HG02885 (cell line): ENCODE measurements at regions not wholly inside any gene's neighbourhood (a gene's known extent, or its start where the extent isn't known, plus 50 kb on each side); places are given as distances from the start of the nearest gene placed in this dataset.

ENCODE experiments used
- ATAC-seq: cut with Tn5 transposase; IDR thresholded peaks from one replicate; pipeline ENCODE4 v1.9.1; 2021; ENCODE audit warnings: mild to moderate bottlenecking; ENCODE audit not compliant: unreplicated experiment, poor library complexity

DNA sequence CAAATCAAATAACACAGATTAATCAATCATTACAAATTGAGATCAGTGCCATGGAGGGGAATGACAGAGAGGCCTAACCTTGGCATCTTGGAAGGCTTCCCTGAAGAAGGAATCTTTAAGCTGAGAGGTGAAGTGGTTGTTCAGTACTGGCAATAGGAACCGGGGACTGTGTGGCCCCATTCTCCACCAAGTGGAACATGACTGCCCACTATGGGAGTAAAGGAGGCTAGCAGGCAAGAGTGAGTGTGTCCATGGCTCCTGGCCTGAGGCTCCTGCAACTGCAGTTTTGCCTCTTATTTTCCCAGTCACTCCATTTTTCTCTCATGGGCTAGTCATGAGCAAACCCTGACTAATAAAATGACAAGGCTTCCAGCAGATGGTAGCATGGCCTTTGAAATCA lies 112.2 kb upstream of the GJB5 start:
- no peak for ATAC-seq

DNA sequence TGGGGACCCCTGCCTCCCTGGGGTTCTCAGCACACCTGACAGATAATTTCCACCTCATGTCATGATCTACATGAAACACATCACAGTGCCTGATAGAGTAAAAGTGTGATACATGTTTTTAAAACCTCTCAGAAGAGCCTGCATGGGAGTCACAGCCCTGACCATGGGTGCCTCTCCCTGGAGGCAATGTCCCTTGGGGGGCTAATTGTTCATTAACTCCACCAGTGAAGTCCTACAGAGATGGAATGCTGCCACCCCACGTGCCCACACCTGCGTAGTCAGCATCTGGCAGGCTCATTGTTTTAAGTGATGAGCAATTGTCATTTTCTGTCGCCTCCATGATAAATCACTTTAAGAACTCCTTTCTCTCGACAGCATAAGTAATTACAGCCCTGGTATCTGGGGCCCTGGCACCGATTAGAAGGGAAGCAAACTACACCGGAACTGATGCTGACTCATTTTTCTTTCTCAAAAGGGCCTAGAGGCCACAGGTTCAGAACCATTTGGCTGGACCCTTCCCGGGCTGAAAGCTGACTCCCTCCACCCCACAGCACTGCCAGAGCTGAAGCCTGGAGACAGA lies 109.6 kb upstream of the GJB5 start:
- no peak for ATAC-seq

DNA sequence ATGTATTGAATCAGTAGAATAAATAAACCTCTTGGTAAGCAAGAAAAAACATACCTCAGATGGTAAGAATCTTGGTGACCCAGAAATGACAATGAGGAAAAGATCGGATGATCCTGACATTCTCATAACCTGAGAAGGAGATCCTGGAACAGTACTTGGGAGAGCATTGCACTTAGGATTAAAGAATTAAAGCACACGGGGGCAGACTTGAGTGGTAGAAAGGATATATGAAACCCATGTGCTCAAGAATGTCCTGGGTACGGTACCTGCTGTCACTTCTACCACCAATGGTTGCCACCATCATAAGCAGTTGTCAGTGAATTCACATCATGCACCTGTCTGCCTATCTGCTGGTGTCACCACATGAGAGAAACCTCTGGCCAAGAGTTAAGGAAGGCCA lies 108.9 kb upstream of the GJB5 start:
- no peak for ATAC-seq

DNA sequence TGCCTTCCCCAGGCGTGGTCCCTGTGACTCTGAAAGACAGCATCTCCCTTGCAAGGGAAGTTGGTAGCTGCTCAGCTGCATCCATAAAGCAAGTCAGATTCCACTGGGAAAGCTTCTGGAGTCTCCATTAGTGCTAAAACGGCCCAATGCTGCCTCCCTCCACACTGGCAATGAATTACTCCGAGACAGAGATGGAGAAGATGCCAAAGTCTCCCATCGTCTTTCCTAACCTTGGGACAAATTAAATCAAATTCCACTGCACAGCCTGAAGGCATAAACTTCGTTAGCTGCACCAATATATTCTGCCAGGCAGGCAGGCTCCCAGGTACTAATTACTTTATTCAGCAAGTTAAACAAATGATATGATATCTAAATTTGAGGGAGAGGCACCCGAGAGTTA lies 106.3 kb upstream of the GJB5 start:
- no peak for ATAC-seq

DNA sequence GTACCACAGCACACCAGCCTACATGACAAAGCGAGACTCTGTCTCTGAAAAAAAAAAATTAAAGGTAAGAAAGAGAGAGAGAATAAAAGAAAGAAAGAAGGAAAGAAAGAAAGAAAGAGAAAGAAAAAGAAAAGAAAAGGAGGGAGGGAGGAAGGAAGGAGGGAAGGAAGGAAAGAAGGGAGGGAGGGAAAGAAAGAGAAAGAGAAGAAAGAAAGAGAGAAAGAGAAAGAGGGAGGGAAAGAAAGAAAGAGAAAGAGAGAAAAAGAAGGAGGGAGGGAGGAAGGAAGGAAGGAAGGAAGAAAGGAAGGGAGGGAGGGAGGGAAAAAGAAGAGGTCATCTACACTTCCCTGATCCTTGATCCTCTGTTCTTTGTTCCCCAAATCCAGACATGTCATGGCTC lies 104.8 kb upstream of the GJB5 start:
- ATAC-seq: no peak

DNA sequence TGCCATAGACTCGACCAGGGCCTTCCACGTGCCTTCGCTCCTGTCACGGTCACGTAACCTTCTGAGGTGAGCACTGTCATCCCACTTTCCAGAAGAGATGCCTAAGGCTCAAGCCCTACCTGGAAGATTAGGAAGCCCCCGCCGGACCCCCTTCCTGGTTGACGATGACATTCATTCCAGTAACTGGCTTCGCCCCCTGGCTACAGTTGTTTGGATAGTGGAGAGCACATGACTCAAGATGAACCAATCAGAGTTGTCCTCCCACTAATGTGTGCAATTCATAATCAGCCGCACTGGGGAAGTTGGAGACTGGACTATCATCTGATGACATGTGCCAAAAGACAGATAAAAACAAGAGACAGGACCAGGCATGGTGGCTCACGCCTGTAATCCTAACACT lies 104.0 kb upstream of the GJB5 start:
- ATAC-seq: no peak

DNA sequence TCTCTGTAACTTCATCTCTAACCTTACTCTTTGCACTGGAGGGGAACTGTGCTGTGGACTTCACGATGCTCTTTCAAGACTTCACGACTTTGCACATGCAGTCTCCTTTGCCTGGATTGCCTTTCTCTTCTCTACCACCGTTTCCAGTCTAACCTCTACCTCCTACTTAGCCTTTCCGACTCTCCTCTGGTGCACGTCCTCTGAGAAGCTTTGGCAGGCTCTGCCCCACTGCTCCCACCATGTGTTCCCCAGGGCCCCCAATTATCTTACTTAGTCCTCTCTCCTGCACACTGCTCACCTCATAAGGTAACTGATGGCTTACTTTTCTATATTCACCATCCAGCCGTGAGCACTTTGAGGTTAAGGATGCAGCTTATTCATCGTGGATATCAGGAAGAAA lies 101.7 kb upstream of the GJB5 start:
- no peak for ATAC-seq

DNA sequence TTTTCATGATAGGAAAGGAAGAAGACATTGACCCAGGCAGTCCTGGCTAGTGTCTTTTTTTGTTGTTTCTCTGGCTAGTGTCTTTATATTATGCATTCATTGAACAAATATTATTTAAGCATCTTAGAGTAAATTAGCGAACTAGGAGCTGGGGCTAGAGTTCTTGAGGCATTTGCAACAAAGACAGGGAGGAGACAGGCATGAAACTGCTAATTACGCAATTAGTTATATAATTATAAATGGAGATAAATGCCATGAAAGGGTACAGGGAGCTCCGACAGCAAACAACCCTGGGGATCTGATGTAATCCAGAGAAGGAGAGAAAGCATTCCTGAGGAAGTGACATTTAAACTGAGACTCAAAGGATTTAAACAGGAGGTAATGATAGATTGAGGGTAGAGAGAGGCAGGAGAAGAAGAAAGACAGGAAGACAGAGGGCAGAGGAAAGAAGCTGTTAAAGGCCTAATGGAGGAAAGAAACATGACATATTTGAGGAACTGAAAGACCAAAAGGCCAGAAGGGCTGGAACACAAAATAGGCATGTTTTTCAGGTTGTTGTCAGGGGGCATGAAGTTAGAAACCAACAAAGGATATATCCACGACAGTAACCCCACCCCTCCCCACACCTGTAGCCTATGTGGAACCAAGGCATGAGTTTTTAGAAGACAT lies 99.5 kb upstream of the GJB5 start:
- no peak for ATAC-seq

DNA sequence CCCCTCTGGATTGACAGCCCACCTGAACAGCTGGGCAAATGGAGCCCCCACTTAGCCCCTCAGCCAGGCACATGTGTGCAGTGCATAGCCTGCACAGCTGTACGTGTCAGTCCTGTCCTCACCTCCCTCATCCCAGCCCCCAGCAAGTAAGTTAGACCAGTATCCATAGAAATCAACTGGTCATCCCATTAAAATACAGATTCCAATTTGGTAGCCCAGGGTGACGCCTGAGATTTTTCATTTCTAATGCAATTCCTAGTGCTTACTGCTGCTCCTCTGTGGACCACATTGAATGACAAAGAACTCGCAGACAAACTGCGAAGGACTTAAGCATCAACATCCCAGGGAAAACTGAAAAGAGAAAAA lies 99.0 kb upstream of the GJB5 start:
- ATAC-seq: no peak

DNA sequence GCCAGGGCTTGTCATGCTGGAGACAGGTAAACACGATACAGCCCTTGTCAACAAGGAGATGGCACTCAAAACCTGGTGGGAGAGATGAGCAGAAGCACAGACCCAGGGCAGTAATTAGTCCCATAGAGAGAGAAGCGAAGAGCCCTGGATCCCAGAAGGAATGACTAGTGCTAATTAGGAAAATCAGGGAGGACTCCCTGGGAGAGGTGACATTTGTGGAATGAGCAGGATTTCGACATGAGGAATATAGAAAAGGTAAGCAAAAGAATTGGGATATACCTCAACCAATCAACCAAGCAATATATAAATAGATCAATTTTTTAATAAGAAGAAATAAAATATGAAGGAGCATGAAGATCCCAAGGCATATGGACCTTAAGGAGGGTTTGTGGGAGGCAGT lies 98.5 kb upstream of the GJB5 start:
- no peak for ATAC-seq

DNA sequence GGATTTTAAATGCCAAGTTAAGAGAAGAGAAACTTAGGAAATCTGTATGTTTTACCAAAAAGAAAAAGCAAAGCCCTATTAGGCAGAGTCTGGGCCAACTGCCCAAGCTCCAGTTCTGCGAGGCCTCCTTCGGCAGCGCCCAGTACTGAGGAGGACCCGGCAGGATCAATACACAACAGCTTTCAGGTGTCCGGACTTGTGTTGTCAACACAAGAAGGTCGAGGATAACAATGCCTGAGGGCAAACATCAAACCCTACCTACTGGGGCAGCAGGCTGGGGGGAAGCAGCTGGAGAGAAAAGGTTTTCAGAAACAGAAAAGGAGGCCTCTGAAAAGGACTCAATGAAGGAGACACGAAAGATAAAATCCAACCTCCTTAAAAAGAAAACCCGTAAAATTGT lies 98.1 kb upstream of the GJB5 start:
- ATAC-seq: no peak

DNA sequence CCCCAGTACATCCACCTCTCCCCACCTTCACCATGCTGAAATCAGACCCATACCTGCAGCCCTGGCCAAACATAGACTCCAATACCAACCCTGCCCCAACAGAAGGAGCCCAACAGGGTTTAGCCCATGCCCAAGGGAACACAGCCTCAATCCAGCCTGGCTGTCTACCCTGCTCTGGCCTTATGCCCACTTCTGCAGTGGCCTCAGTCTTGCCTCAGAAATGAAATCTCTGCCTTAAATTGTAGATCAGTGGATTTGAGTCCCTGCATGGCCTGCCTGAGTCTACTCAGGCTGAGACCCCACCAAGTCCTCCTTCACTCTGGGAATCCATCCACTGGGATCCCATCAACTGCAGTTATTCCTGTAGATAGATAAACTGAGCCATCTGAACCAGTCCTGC lies 97.6 kb upstream of the GJB5 start:
- no peak for ATAC-seq

DNA sequence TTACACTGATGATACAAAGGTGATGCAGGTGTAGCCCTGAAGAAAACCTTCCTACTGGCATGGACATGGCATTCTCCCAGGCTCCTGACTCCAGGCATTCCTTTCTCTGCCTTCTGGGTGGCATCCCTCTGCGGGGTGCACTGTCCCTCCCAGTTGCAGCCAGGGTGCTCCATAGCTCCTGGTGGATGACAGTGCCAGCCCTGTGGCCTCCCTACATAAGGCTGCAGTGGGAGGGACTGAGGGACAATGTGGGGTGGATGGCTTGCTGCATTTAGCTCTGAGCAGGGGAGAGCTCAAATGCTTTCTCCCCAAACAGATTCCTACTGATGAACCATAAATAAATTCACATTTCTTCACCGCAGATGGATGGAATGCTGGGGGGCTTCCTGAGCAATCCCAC lies 97.0 kb upstream of the GJB5 start:
- no peak for ATAC-seq

DNA sequence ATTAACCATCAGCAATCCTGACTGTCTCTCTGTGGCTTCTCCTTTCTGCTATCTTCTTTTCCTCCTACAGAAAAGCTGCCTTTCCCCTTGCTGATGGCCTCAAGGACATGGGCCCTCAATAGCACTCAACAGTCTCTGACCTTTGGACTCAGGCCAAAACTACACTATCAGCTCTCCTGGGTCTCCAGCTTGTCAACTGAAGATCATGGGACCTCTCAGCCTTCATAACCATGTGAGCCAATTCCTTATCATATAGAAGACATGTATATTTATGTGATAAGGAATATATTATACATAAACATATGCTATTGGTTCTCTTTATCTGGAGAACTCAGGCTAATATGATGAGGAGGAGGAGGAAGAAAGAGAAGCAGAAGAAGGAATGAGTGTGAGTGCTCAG lies 91.8 kb upstream of the GJB5 start:
- ATAC-seq: no peak

DNA sequence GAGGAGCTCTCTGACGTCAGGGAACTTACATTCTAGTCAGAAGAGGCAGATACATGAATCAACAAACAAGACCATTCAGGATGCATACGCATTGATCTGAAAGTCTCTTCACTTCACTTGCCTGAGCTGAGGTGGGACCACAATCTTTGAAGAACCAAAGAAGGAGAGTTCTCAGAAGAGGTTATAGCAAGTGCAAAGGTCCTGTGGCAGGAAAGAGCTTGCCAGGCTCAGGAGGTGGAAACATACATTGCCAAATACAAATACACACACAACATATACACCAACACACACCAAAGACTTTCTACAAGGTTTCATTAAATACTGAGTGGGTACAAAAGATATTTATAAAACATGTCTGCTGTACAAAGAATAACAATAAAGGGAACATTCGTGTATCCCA lies 86.8 kb upstream of the GJB5 start:
- ATAC-seq: no peak

DNA sequence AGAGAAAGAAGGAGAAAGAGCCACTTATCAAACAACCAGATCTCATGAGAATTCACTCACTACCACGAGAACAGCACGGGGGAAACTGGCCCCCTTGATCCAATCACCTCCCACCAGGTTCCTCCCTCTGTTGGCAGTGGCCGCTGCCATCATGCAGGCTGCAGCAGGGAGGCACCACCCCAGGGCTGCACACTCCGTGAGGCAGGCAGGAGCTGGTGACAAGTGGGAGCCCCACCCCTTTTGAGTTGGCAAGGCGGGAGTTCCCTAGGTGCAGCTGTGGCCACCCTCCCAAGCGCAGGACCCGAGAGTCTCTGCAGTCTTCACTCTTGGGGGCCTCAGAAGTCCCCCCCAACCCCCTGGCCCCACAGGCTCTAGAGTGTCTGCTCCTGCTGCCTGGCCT lies 83.9 kb upstream of the GJB5 start:
- ATAC-seq: no peak

DNA sequence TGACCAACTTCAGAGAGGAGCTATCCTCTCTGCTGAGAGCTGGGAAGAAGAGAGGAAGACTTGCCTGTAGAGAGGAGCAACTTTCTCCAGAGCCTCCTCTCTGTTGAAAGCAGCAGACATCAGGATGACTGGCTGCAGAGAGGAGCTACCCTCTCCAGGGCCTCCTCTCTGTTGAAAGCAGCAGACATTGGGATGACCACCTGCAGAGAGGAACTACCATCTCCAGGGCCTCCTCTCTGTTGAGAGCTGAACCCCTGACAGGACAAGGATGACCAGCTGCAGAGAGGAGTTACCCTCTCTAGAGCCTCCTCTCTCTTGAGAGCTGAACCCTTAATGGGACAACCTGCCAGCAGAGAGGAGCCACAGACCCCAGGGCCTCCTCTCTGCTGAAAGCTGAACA lies 83.0 kb upstream of the GJB5 start:
- ATAC-seq: no peak

DNA sequence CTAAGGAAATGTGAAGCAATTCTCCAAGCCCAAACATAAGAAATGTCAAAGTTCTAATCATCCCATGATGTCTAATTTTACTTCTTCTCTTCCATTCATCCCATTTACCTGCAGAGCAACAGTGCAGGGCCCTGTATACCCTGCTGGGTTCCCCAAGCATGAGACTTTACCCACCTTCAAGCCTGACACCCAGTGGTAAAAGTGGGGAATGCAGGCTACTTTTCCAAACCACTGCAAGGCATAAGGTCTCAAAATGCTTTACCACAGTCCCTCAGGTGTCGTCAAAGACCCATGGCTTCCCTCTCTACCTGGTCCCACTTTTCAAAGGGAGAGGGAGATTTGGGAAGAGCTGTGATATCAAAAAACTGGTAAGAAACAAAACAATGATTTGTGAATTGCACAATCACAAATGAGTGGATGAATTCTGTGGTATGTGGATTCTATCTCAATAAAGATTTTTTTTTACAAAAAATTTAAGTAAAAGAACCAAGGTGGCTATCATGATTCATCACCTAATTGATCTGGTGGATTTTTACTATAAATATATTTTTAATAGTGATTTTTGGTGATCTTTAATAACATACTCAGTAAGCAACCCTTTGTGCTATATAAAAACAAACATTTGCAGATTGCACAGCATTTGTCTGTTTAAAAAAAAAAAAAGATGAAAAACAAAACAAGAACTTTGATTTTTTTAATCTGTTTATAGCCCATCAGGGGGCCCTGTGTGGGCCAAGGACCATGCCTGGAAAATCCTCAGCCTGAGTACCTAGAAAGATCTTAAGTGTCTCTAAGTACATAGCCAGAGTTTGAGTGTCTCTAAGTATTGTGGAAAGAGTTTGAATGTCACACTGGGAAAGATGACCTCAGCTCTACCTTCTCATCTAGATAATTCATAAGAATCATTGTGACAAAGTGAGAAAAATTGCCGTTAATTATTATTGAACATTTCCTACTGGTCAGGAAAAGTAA lies 73.1 kb upstream of the GJB5 start:
- ATAC-seq: no peak

DNA sequence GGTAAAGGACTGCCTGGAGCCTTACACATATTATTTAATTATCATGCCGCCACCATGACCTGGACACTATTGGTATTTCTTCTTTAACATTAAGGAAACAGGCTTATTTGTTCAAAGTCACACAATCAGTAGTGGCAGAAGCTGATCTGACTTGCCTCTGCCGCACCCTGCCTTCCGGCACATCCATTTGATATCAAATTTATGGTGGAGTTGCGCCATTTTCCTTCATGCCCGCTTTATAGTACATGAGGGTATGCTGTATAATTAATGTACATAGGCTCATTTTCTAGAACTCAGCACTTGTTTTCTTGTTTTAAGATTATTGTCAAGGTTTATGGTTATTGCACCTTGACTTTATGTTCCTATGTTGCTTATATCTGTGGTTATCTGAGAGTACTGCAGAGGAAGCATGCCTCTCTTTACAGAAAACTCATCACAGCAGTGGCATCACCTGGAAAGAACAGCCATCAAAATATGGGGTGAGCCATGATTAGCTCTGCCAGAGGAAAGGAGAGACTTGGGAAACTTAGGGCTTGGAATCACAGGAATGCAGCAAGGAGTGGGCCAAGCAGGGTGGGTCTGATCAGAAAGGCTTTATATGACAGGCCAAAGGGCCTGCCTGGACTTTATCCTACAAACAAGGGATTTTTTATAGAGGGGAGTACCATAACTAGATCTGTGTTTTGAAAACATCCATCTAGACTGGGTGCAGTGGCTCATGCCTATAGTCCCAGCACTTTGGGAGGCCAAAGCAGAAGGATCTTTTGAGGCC lies 72.2 kb upstream of the GJB5 start:
- no peak for ATAC-seq

DNA sequence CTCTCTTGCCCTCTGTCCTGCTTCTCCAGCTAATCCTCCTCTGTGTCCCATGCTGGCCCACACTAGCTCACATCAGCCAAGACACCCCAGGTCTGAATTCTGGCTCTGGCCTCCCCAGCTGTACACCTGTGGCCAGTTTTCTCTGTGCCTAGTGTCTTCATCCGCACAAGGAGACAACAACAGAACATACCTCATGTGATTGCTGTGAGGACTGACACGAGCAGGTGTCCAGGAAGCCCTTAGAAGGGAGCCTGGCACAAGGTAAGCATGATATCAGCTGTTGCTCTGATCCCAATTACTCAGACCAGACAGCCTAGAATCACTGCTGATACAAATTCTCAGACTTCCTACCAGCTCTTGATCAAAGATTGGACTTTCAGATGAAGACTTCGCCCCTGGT lies 71.2 kb upstream of the GJB5 start:
- ATAC-seq: no peak

DNA sequence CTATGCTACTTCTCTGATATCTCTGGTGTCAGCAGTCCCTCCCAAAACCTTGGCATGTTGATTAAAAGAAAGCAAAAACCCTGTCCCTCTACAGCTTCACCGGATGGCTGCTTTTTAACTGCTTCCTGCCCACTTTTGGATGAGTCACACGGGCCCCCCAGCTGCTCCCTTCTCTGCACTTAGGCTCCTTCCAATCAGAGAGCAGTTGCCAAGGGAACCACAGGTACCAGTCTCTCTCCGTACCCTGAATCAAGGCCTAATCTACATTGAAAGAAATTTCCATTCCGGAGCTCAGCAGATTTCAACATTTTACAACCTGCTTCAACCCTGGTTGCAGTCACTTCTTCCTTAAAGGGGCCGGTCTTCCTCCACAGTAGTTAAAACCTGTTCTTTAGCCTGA lies 70.6 kb upstream of the GJB5 start:
- no peak for ATAC-seq
